ENCODE measurements at regions not wholly inside any gene's neighbourhood (a gene's known extent, or its start where the extent isn't known, plus 50 kb on each side); places are given as distances from the start of the nearest gene placed in this dataset.
"Not testable (repeated sequence)": the region's sequence is repeated elsewhere in the genome, so short reads cannot be mapped to it uniquely, and the experiment has no call there.

DNA sequence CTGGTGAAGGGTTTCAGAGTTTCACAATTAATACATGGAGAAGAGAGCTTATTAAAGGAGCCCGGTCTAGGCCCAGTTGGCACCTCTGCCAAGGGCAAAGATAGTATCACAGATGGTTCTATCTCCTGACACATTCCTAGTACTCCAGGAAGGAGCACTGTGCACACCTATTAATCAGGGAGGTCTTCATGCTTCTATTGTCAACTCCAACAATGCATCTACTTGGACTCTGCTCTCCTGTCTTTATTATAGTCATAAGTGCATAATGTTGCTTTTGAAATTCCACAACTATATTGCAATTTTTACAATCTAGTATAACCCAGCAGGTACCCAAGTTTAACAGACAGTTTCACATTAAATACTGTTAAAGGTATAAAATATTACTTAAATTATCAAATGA lies 174.5 kb upstream of the TSC22D1 start:
- no peak for DNase-seq (ENCODE audit: low spot score)

DNA sequence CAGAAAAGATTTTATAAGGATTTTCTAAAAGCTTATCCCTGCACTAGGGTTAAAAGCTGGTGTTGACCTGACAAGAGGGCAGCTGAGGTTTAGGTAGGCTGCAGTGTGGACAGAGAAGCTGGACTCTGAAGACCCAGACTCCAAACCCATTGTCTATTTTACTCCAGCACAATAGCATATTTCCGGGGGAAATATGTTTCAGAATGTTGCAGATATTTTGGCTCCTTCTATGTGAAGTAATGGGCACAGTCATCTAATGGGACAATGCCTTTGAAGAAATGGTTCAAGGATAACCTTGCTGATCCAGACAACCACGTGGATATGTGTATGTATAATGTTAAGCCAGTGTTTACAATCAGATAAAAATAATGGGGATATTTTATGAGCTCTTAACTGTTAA lies 173.8 kb upstream of the TSC22D1 start:
- no peak for DNase-seq (ENCODE audit: low spot score)

DNA sequence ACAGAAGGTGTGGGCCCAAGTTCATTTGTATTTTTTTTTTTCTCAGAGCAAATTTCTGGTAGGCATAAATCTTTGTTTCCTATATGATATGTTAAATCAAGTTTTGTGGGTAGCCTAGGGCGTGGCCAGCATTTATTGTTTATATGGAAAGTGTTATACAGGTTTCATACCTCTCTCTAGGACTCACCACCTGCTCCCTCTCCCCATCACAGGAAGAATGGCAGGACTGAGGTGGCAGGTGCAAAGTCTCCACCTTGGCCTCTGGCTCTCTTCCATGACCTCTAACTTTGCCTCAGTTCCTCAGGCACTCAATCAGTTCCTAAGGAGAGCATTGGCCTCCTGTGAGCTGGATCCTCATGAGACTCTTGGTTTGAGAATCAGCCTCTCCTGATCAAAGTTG lies 172.3 kb upstream of the TSC22D1 start:
- DNase-seq (ENCODE audit: low spot score) = no peak

- DNase-seq (ENCODE audit: low spot score) = no peak
These were observed 171.0 kb upstream of the TSC22D1 start for GRCh38 chr13:44747179-44747578.

GRCh38 chr13:44746690-44747089 lies 170.6 kb upstream of the TSC22D1 start:
- no peak for DNase-seq (ENCODE audit: low spot score)

DNA sequence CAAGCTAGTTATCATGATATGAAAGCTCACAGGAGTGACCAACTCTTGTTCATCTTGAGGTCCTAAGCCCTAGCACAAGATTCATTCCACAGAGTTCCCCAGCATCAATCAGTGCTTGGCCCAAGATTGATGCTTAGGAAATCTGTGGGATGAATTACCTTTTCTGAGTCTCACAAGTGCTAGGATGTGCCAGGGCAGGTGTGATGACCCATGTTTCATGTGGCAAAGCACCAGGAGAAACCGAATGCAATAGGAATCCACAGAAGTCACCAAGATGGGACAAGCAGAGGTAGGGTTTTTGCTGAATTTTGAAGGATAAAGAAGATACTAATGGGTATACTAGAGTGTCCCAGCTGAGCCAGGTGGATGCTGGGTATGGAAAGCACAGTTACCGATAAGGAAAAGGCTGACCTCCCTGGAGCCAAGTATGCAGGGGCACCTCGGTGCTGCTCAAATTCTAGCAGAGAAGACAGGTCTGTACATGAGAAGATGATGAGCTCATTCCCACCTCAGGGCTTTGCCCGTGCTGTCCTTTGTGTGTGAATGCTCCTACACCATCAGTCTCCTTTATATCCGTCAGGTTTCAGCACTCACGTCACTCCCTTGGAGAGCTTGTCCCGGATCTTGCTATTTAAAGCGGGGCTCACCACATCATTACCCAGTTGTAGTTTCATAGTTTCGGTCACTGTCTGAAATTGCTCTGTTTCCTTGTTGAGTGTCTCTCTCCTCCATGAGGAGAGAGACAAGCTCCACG lies 168.9 kb upstream of the TSC22D1 start:
- no peak for DNase-seq (ENCODE audit: low spot score)

- DNase-seq (ENCODE audit: low spot score) = no peak
These were observed 163.4 kb upstream of the TSC22D1 start for GRCh38 chr13:44739539-44739938.

DNA sequence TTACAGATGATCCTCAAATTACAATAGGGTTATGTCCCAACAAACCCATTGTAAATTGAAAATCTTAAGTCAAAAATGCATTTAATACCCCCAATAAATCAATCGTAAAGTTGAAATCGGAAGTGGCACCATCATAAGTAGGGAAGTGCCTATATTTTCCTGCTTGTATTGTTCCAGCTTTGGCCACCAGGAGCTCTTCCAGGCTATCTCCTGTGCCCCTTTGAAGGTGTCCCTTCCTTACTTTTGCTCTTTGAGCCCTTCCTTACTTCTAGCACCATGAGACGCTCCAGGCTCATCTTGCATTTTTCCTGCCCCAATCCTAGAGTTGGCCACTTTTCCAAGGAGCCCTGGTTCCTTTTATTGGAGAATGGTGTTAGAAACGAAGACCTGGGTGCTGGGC lies 163.0 kb upstream of the TSC22D1 start:
- DNase-seq (ENCODE audit: low spot score) = no peak

DNA sequence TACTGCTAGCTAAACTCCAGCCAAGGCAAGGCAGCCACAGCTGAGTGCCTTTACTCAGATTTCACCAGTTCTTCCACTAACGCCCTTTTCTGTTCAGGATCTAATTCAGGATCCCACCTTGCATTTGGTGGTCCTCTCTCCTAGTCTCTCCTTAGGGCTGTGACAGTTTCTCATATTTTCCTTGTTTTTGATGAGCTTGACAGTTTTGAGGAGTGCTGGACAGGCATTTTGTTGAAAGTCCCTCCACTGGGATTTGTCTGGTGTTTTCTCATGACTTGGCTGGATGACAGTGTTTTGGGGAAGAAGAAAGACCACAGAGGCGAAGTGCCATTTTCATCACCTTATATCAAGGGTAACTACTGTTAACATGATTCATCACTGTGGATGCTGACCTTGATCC lies 162.3 kb upstream of the TSC22D1 start:
- no peak for DNase-seq (ENCODE audit: low spot score)

DNA sequence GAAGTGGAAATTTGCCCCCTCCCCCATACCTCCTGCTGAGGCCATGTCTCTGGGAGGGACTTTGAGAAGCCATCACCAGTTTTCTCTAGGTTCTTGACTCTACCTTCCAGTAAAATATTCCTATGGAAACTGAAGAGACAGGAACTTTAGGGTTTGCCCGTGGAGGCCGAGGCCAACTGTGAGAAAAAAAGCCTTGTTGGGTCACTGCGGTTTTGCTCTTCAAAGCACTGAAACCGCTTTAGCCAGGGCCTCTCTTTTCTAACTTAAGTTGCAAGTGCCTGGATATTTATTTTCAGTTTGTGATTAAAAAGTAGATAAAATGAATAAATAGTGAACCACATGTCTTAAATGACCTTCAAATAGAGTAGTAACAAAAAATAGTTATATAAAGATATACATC lies 159.7 kb upstream of the TSC22D1 start:
- no peak for DNase-seq (ENCODE audit: low spot score)

- DNase-seq (ENCODE audit: low spot score) = peak; percentile 22
These were observed 158.1 kb upstream of the TSC22D1 start for GRCh38 chr13:44734201-44734707.

- no peak for DNase-seq (ENCODE audit: low spot score)
These were observed 156.5 kb upstream of the TSC22D1 start for GRCh38 chr13:44732503-44733098.

- DNase-seq (ENCODE audit: low spot score) = no peak
These were observed 154.7 kb upstream of the TSC22D1 start for GRCh38 chr13:44730851-44731250.

- no peak for DNase-seq (ENCODE audit: low spot score)
These were observed 154.0 kb upstream of the TSC22D1 start for GRCh38 chr13:44730099-44730498.

GRCh38 chr13:44727591-44727990 lies 151.5 kb upstream of the TSC22D1 start:
- DNase-seq (ENCODE audit: low spot score) = not testable (repeated sequence)

DNA sequence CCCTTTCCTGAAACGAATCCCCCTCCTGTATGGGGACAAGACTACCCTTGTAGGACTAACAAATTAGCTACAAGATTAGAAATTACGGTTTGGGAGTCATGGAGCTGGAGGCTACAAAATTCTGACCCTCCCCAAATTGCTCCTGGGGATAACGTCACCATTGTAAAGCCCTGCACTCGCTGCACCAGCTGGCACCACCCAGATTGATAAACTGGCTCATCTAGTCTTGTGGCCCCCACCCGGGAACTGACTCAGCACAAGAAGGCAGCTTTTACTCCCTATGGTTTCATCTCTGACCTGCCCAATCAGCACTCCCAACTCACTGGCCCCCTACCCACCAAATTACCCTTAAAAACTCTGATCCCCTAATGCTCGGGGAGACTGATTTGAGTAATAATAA lies 150.6 kb upstream of the TSC22D1 start:
- no peak for DNase-seq (ENCODE audit: low spot score)

DNA sequence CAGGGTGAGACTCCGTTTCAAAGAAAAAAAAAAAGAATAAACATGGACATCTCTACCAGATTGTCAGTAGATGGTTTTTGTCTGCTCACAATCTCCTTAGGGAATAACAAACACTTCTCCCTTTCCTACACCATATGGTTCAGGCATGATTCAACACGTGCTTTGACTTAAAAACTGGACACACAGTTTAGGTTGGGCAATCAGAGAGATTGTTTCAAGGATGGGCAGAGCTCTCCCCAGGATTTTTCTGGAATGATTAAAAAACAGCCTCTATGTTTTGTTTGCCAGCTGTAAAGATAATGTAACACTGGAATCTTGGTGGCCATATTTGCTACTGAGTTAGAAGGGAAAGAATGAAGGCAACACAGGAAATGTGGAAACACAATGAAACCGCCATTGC lies 150.1 kb upstream of the TSC22D1 start:
- DNase-seq (ENCODE audit: low spot score) = no peak

- DNase-seq (ENCODE audit: low spot score) = no peak
These were observed 143.9 kb upstream of the TSC22D1 start for GRCh38 chr13:44719857-44720671.

DNA sequence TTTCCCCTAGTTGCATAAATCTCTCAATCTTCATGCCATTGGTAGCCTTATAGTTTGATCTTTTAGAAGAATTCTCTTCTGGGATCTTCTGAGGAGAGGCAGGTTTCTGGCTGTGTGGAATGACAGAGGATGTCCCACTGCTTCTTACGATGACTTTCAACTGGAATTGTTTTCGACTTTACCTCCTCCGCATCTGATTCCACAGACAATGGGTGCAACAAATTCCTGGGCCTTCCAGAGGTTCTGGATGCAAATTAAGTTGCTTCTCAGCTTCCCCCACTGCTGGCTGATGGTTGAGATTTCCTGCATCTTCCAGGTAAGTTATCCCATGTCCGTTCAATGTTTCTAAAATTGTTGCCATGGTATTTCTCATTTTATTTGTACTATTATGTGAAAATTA lies 142.3 kb upstream of the TSC22D1 start:
- no peak for DNase-seq (ENCODE audit: low spot score)

DNA sequence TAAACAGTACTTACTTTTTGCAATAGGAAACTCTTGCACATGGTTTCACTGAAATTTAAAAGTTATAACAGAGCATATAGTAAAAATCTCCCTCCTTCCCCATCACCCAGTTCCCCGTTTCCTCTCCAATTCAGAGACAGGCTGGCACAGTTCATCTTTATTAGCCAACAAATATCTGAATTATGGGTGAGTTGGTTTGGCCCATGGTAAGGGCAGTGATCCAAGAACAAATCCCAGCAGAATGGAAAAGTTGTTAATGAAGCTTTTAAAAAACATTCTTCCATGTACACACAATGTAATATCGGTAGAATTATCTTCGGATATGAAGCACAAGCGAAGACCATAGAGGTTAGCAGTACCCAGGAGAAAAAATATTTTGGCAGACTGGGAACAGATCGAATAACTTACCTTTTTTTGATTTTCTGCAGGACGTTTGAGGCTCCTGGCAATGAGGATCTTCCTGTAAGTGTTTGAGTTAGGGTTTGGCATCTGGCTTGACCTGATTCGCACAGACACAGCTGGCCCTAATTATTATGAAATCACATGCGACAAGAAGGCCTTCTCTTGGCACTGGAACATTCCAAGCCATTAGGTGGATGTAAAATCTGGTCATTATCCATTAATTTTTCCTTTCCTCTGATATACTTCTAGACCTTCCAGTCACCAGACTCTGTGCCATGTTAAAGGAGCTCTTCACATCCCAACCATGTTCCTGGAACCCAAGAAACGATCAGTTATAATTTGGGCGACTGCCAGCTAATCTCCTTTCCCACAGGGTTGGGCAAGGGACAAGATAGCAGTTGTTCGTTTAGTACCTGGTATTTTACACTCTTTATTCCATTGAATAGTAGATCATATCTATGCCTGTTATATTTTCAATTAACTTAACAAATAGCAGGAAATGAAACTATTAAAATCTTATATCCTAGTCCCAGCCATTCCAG lies 139.4 kb upstream of the TSC22D1 start:
- DNase-seq (ENCODE audit: low spot score) = no peak

- DNase-seq (ENCODE audit: low spot score) = peak; percentile 45
These were observed 137.8 kb upstream of the TSC22D1 start for GRCh38 chr13:44713788-44714469.

Data from LoVo (cell line).